ENCODE measurements at regions not wholly inside any gene's neighbourhood (a gene's known extent, or its start where the extent isn't known, plus 50 kb on each side); places are given as distances from the start of the nearest gene placed in this dataset.

GRCh38 chr12:17809206-17809605, 280.8 kb downstream of the RERGL start:
- TF ChIP-seq CTCF (IDR thresholded peaks at IDR 0.05; ENCODE audit: low read depth, low read length), result peak; percentile 13
- no peak for TF ChIP-seq POLR2A (IDR thresholded peaks at IDR 0.05; ENCODE audit: extremely low read depth, insufficient read length)

All from NB4 (cell line).